ENCODE measurements at regions not wholly inside any gene's neighbourhood (a gene's known extent, or its start where the extent isn't known, plus 50 kb on each side); places are given as distances from the start of the nearest gene placed in this dataset.

GRCh38 chr2:198311020-198311419, 506.6 kb downstream of the PLCL1 start:
- TF ChIP-seq EP300 (IDR thresholded peaks at IDR 0.05): no peak
- TF ChIP-seq CTCF (IDR thresholded peaks at IDR 0.05): no peak
- TF ChIP-seq POLR2A (IDR thresholded peaks at IDR 0.05; ENCODE audit: low read depth): no peak
- no peak for TF ChIP-seq POLR2AphosphoS5 (IDR thresholded peaks at IDR 0.05)

All from esophagus muscularis mucosa (tissue), 4 donors.